PFSK-1 (cell line): ENCODE measurements at regions not wholly inside any gene's neighbourhood (a gene's known extent, or its start where the extent isn't known, plus 50 kb on each side); places are given as distances from the start of the nearest gene placed in this dataset.

Experiments
- FOXP2 ChIP-seq: optimal IDR thresholded peaks from 2 replicates; pipeline ENCODE3; 2011; ENCODE audit warnings: borderline replicate concordance, control low read depth, inconsistent platforms; ENCODE audit not compliant: insufficient read depth; ENCODE audit errors: extremely low read length, extremely low read depth
- POLR2AphosphoS5 ChIP-seq: IDR thresholded peaks from 2 replicates; pipeline ENCODE4 v1.6.1; 2012; ENCODE audit warnings: low read depth, mild to moderate bottlenecking, control low read depth, low read length, moderate library complexity
- REST ChIP-seq, 2 experiments: IDR thresholded peaks; 2 replicates each; pipeline versions ENCODE4 v1.6.1 to v1.8.0; 2011 to 2012; ENCODE audit warnings: low read depth in 2 of 2, low read length in 2 of 2, control low read depth in 1 of 2, inconsistent platforms in 1 of 2, mild to moderate bottlenecking in 1 of 2, moderate library complexity in 1 of 2; ENCODE audit not compliant: insufficient read depth in 1 of 2
- SIN3A ChIP-seq: IDR thresholded peaks from 2 replicates; pipeline ENCODE4 v1.6.1; 2012; ENCODE audit warnings: mild to moderate bottlenecking, low read length, moderate library complexity, borderline replicate concordance; ENCODE audit not compliant: insufficient read depth
- TAF1 ChIP-seq: IDR thresholded peaks from 2 replicates; pipeline ENCODE4 v1.6.1; 2012; ENCODE audit warnings: low read length, control low read depth, borderline replicate concordance; ENCODE audit not compliant: insufficient read depth

DNA sequence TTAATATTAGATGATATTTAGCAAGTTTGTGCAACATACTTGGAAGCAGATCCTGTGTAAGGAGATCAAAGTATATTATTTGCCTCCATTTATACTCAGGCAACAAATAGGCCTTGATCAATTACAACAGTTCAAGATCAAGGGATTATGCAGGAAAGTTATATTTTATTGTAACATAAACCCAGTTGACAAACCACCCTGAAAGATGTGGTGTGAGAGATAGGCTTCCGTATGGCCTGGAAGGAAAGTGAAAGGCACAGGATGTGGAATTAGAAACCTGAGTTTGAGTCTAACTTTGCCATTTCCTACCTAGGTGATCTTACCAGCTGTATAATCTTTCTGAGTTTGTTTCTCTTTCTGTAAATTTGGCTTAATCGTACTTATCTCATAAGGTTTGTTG lies 284.1 kb downstream of the BMP4 start:
- TF ChIP-seq FOXP2 (no peak), POLR2AphosphoS5 (no peak), TAF1 (no peak), SIN3A (no peak), REST (IDR thresholded peaks at IDR 0.05; ENCODE audit: insufficient read depth in 1 of 2, low read depth in 2 of 2, low read length in 2 of 2) (no peak)
